ENCODE measurements at regions not wholly inside any gene's neighbourhood (a gene's known extent, or its start where the extent isn't known, plus 50 kb on each side); places are given as distances from the start of the nearest gene placed in this dataset.

GRCh38 chr14:52155651-52156213 is 86.9 kb upstream of the NID2 start:
- no peak for TF ChIP-seq POLR2AphosphoS5 (IDR thresholded peaks at IDR 0.05; ENCODE audit: low read depth)
- TF ChIP-seq CTCF (IDR thresholded peaks at IDR 0.05; ENCODE audit: insufficient read depth, low read length): no peak
- TF ChIP-seq, protein P1, sequence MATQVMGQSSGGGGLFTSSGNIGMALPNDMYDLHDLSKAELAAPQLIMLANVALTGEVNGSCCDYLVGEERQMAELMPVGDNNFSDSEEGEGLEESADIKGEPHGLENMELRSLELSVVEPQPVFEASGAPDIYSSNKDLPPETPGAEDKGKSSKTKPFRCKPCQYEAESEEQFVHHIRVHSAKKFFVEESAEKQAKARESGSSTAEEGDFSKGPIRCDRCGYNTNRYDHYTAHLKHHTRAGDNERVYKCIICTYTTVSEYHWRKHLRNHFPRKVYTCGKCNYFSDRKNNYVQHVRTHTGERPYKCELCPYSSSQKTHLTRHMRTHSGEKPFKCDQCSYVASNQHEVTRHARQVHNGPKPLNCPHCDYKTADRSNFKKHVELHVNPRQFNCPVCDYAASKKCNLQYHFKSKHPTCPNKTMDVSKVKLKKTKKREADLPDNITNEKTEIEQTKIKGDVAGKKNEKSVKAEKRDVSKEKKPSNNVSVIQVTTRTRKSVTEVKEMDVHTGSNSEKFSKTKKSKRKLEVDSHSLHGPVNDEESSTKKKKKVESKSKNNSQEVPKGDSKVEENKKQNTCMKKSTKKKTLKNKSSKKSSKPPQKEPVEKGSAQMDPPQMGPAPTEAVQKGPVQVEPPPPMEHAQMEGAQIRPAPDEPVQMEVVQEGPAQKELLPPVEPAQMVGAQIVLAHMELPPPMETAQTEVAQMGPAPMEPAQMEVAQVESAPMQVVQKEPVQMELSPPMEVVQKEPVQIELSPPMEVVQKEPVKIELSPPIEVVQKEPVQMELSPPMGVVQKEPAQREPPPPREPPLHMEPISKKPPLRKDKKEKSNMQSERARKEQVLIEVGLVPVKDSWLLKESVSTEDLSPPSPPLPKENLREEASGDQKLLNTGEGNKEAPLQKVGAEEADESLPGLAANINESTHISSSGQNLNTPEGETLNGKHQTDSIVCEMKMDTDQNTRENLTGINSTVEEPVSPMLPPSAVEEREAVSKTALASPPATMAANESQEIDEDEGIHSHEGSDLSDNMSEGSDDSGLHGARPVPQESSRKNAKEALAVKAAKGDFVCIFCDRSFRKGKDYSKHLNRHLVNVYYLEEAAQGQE (IDR thresholded peaks at IDR 0.05; ENCODE audit: insufficient replicate concordance, low read depth): no peak

Measured in HL-60 (cell line).